MCF 10A (cell line): ENCODE measurements at regions not wholly inside any gene's neighbourhood (a gene's known extent, or its start where the extent isn't known, plus 50 kb on each side); places are given as distances from the start of the nearest gene placed in this dataset.

Source experiments
- BruUV-seq: library from RNA; stranded (reverse); fragments of 400-500 nt; replicated peaks from 2 replicates; lab custom pipeline; 2021; lab: Mats Ljungman, UMichigan
- CTCF ChIA-PET: fragments of 300-600 bp; sonication (Branson Sonifier 250); formaldehyde crosslinking; extraction: SDS; loops from one replicate; lab custom pipeline; 2021; ENCODE audit warnings: antibody characterized with exemption, inconsistent platforms; lab: Yijun Ruan, JAX
- POLR2A ChIA-PET: fragments of 300-600, 350-650 bp; sonication (Branson Sonifier 250); formaldehyde crosslinking; extraction: SDS; loops from one replicate; lab custom pipeline; 2020; ENCODE audit warnings: antibody characterized with exemption, inconsistent platforms; lab: Yijun Ruan, JAX
- DNase-seq: peaks from one replicate; pipeline ENCODE4 v3.0.0-alpha.2; 2018; ENCODE audit not compliant: unreplicated experiment
- H3K27ac Mint-ChIP-seq: one replicate; pipeline ENCODE4 v1.8.0; 2022; ENCODE audit warnings: mild to moderate bottlenecking, low read depth, mixed read lengths; ENCODE audit not compliant: unreplicated experiment
- H3K27me3 Mint-ChIP-seq: one replicate; pipeline ENCODE4 v1.8.0; 2022; ENCODE audit warnings: mixed read lengths; ENCODE audit not compliant: insufficient read depth, unreplicated experiment
- H3K36me3 Mint-ChIP-seq: one replicate; pipeline ENCODE4 v1.8.0; 2022; ENCODE audit warnings: mild to moderate bottlenecking, moderate library complexity, mixed read lengths; ENCODE audit not compliant: insufficient read depth, unreplicated experiment
- H3K4me1 Mint-ChIP-seq: one replicate; pipeline ENCODE4 v1.8.0; 2022; ENCODE audit warnings: mixed read lengths; ENCODE audit not compliant: insufficient read depth, unreplicated experiment
- H3K4me3 Mint-ChIP-seq: one replicate; pipeline ENCODE4 v1.8.0; 2022; ENCODE audit warnings: mild to moderate bottlenecking, moderate library complexity, mixed read lengths; ENCODE audit not compliant: unreplicated experiment
- H3K9me3 Mint-ChIP-seq: one replicate; pipeline ENCODE4 v1.8.0; 2022; ENCODE audit warnings: mixed read lengths; ENCODE audit not compliant: unreplicated experiment
- intact Hi-C: fragments of 100-400 bp; cut with micrococcal nuclease; formaldehyde crosslinking; loops from 2 replicates; pipeline ENCODE4 v1.14.1; 2022
- TF ChIP-seq, protein P1 (sequence below): fragments of 200-600 bp; IDR thresholded peaks from one replicate; pipeline ENCODE4 v1.8.0; 2022; ENCODE audit warnings: antibody characterized with exemption, mild to moderate bottlenecking; ENCODE audit not compliant: unreplicated experiment

DNA sequence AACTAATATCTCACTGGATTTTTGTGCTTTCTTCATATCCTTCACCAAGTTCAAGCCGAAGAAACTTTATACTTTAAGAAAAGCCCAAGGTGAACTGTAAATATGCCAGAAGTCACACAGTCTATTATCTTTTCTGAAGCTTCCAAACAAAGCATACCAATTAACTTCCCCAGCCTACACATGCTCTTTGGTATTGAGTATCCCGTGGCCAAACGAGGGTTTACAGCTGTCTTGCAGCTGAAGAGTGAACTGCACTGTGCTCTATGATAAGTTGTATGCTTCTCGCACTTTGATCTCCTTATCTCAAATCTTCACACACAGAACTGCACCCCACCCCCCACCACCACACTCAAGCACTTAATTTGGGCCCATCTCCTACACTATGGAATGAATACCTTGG is 215.6 kb upstream of the VEPH1 start:
- H3K4me3 Mint-ChIP-seq: no peak overlapping the region
- H3K9me3 Mint-ChIP-seq: no peaks in the 10 kb centered on the region
- no peak overlapping the region for H3K27ac Mint-ChIP-seq
- ChIA-PET CTCF (no interaction called here), POLR2A (no interaction called here)
- no peaks in the 10 kb centered on the region for H3K4me1 Mint-ChIP-seq
- no peak for DNase-seq
- TF ChIP-seq, protein P1, sequence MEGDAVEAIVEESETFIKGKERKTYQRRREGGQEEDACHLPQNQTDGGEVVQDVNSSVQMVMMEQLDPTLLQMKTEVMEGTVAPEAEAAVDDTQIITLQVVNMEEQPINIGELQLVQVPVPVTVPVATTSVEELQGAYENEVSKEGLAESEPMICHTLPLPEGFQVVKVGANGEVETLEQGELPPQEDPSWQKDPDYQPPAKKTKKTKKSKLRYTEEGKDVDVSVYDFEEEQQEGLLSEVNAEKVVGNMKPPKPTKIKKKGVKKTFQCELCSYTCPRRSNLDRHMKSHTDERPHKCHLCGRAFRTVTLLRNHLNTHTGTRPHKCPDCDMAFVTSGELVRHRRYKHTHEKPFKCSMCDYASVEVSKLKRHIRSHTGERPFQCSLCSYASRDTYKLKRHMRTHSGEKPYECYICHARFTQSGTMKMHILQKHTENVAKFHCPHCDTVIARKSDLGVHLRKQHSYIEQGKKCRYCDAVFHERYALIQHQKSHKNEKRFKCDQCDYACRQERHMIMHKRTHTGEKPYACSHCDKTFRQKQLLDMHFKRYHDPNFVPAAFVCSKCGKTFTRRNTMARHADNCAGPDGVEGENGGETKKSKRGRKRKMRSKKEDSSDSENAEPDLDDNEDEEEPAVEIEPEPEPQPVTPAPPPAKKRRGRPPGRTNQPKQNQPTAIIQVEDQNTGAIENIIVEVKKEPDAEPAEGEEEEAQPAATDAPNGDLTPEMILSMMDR: no peak
- BruUV-seq: no TSS peak
- no peaks in the 10 kb centered on the region for H3K36me3 Mint-ChIP-seq
- no peaks in the 10 kb centered on the region for H3K27me3 Mint-ChIP-seq
- intact Hi-C loops: no loop called here

DNA sequence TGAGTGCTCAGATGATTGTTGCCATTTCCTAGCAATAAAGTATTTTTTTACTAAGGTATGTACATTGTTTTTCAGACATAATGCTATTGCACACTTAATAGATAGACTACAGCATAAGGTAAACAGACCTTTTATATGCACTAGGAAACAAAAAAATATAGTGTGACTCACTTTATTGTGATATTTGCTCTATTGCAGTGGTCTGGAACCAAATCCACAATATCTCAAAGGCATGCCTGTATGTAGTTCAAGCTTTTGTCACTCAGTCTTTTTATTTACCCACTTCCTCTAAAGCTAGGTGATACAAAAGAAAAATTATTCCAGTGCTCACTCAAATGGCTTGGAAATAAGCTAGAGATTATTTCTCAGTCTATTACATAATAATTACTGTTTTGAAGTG is 209.9 kb upstream of the VEPH1 start:
- no peaks in the 10 kb centered on the region for H3K27me3 Mint-ChIP-seq
- DNase-seq: no peak
- H3K9me3 Mint-ChIP-seq: peaks cover 7% of the 10 kb centered on the region
- no peaks in the 10 kb centered on the region for H3K36me3 Mint-ChIP-seq
- ChIA-PET POLR2A (no interaction called here), CTCF (no interaction called here)
- TF ChIP-seq, protein P1: no peak
- no TSS peak for BruUV-seq
- H3K4me3 Mint-ChIP-seq: no peak overlapping the region
- intact Hi-C loops: no loop called here
- H3K4me1 Mint-ChIP-seq: no peaks in the 10 kb centered on the region
- H3K27ac Mint-ChIP-seq: no peak overlapping the region

DNA sequence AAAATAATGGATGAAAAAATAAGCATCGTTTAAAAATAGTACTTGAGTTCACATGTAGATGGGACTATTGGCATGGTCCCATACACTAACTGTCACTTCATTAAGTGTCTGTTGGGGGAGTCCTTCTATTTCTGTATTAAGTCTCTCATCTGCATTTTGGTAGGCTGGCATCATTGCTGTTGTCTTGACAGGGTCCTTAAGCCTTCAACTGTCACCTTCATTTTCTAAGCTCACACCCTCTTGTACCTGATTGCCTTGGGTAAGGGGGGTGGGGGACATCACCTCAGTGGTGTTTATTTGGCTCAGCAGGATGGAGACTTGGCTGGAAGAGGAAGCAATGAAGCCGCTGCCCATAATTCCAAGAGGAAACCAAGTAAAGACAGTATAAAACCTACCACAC is 202.0 kb upstream of the VEPH1 start:
- DNase-seq: no peak
- Mint-ChIP-seq H3K27ac (no peak overlapping the region), H3K9me3 (no peaks in the 10 kb centered on the region), H3K36me3 (no peaks in the 10 kb centered on the region), H3K4me3 (no peak overlapping the region), H3K27me3 (no peaks in the 10 kb centered on the region), H3K4me1 (no peaks in the 10 kb centered on the region)
- CTCF ChIA-PET: interaction anchor here (0.6 kb wide), 1 partner anchor 16 kb away, joined by 3 read pairs; no protein-coding TSS in a partner anchor
- intact Hi-C loops: no loop called here
- TF ChIP-seq, protein P1: no peak
- POLR2A ChIA-PET: no interaction called here
- no TSS peak for BruUV-seq

DNA sequence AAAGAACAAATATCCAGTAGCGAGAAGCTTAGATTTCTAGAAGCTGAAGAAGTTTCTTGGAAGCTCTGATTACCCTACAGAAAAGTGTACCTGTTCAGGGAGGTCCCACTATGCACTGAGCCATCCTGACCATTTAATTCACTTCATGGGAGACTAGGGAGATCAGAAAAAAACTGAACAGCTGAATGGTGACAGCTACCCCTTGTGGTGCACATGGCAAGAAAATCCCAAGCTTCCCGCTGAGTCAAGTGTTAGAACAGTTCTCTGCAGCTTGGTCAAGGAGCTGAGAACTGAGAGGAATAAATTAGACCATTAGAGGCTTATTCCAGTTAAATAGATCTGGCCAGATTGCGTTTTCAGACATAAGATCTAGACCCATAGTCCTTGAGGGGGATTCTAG is 197.2 kb upstream of the VEPH1 start:
- intact Hi-C loops: no loop called here
- DNase-seq: peak; percentile 16
- no peaks in the 10 kb centered on the region for H3K27me3 Mint-ChIP-seq

More for the DNA sequence above, 197.2 kb upstream of the VEPH1 start:
- H3K4me3 Mint-ChIP-seq: no peak overlapping the region
- no peak overlapping the region for H3K27ac Mint-ChIP-seq
- no peaks in the 10 kb centered on the region for H3K4me1 Mint-ChIP-seq
- TF ChIP-seq, protein P1: no peak
- H3K9me3 Mint-ChIP-seq: no peaks in the 10 kb centered on the region
- BruUV-seq: no TSS peak
- ChIA-PET CTCF (interaction anchor here (0.6 kb wide), 3 partner anchors 55 to 1534 kb away, joined by 3 read pairs; no protein-coding TSS in a partner anchor), POLR2A (no interaction called here)
- H3K36me3 Mint-ChIP-seq: no peaks in the 10 kb centered on the region
